CD4-positive, alpha-beta T cell (primary cell): ENCODE measurements at regions not wholly inside any gene's neighbourhood (a gene's known extent, or its start where the extent isn't known, plus 50 kb on each side); places are given as distances from the start of the nearest gene placed in this dataset.

Experiments
- ATAC-seq: fragments of 200-7000 bp; cut with Tn5 transposase; one replicate; pipeline ENCODE4 v1.10.0; 2022; ENCODE audit warnings: mild to moderate bottlenecking; ENCODE audit not compliant: poor library complexity
- CTCF ChIA-PET: fragments of 350-600 bp; sonication (Branson Sonifier 250); formaldehyde crosslinking; loops from one replicate; lab custom pipeline; 2021; ENCODE audit warnings: antibody characterized with exemption, inconsistent platforms; lab: Charles Lee
- POLR2A ChIA-PET: fragments of 350-600 bp; sonication (Branson Sonifier 250); formaldehyde crosslinking; loops from one replicate; lab custom pipeline; 2021; ENCODE audit warnings: antibody characterized with exemption, inconsistent platforms; lab: Charles Lee
- DNase-seq, 14 experiments: peaks; one replicate each; pipeline ENCODE4 v3.0.0-alpha.2; 2013 to 2020; ENCODE audit warnings: mixed read lengths in 2 of 14
- H3K27ac ChIP-seq, 2 donors: one replicate each; pipeline versions ENCODE4 v1.5.1 to v1.7.0; 2013; ENCODE audit warnings: low read length in 2 of 2, low read depth in 1 of 2, mild to moderate bottlenecking in 1 of 2
- H3K27me3 ChIP-seq, 2 experiments: 1 replicate in 1 of 2; 2 replicates in 1 of 2; pipeline versions ENCODE4 v1.6.1 to v1.7.0; 2013; ENCODE audit warnings: low read length in 2 of 2, control low read depth in 1 of 2, mild to moderate bottlenecking in 1 of 2, moderate library complexity in 1 of 2; ENCODE audit not compliant: insufficient read depth in 2 of 2, control insufficient read depth in 1 of 2
- H3K36me3 ChIP-seq: one replicate; pipeline ENCODE4 v1.6.1; 2013; ENCODE audit warnings: low read length, control low read depth; ENCODE audit not compliant: insufficient read depth
- H3K4me1 ChIP-seq: one replicate; pipeline ENCODE4 v1.6.1; 2013; ENCODE audit warnings: low read length, control low read depth; ENCODE audit not compliant: insufficient read depth
- H3K4me3 ChIP-seq: one replicate; pipeline ENCODE4 v1.5.1; 2013; ENCODE audit warnings: mild to moderate bottlenecking, low read length, moderate library complexity
- H3K9me3 ChIP-seq, 2 experiments: 1 replicate in 1 of 2; 2 replicates in 1 of 2; pipeline versions ENCODE4 v1.6.1 to v1.7.0; 2013; ENCODE audit warnings: low read length in 2 of 2, mild to moderate bottlenecking in 2 of 2, control low read depth in 1 of 2, moderate library complexity in 1 of 2; ENCODE audit not compliant: control insufficient read depth in 1 of 2, insufficient read depth in 1 of 2
- H3K27ac Mint-ChIP-seq: one replicate; pipeline ENCODE4 v1.8.0; 2020; ENCODE audit warnings: mixed read lengths
- H3K27me3 Mint-ChIP-seq: one replicate; pipeline ENCODE4 v1.8.0; 2021; ENCODE audit warnings: mixed read lengths
- H3K36me3 Mint-ChIP-seq: one replicate; pipeline ENCODE4 v1.8.0; 2021; ENCODE audit warnings: low read depth, mixed read lengths
- H3K4me1 Mint-ChIP-seq: one replicate; pipeline ENCODE4 v1.8.0; 2021; ENCODE audit warnings: low read depth, mixed read lengths
- H3K4me3 Mint-ChIP-seq: one replicate; pipeline ENCODE4 v1.8.0; 2020; ENCODE audit warnings: mild to moderate bottlenecking, mixed read lengths
- H3K9me3 Mint-ChIP-seq: one replicate; pipeline ENCODE4 v1.8.0; 2020; ENCODE audit warnings: mixed read lengths
- CTCF ChIP-seq: fragments of 200-600 bp; IDR thresholded peaks from one replicate; pipeline ENCODE4 v1.8.0; 2022; ENCODE audit warnings: antibody characterized with exemption, mild to moderate bottlenecking
- intact Hi-C, 2 experiments: fragments of 100-400 bp; cut with DNase I in 1 of 2; cut with micrococcal nuclease in 1 of 2; formaldehyde crosslinking; loops; one replicate each; pipeline versions ENCODE4 v1.15.1 to v1.9.0; 2023 to 2025; cut with DNase I, micrococcal nuclease

- Mint-ChIP-seq H3K9me3 (no peaks in the 10 kb centered on the region), H3K4me1 (no peaks in the 10 kb centered on the region), H3K4me3 (no peak overlapping the region), H3K27me3 (peaks cover 9% of the 10 kb centered on the region), H3K36me3 (no peaks in the 10 kb centered on the region), H3K27ac (no peak overlapping the region)
- Histone ChIP-seq H3K27me3 (no peaks in the 10 kb centered on the region), H3K36me3 (no peaks in the 10 kb centered on the region), H3K4me1 (no peaks in the 10 kb centered on the region), H3K4me3 (no peak overlapping the region), H3K27ac (no peak overlapping the region), H3K9me3 (peaks cover 0 to 23% of the 10 kb centered on the region in 2 experiments)
- no peak for ATAC-seq
- no peak for TF ChIP-seq CTCF
- intact Hi-C loops, result no loop called here
- CTCF ChIA-PET, result no interaction called here
- DNase-seq, result no peak
- POLR2A ChIA-PET, result no interaction called here
These were observed 368.6 kb upstream of the IRX4 start for GRCh38 chr5:2251298-2251697.

- Histone ChIP-seq H3K27ac (no peak overlapping the region), H3K36me3 (no peaks in the 10 kb centered on the region), H3K9me3 (peaks cover 0 to 19% of the 10 kb centered on the region in 2 experiments), H3K4me3 (no peak overlapping the region), H3K27me3 (no peaks in the 10 kb centered on the region), H3K4me1 (no peaks in the 10 kb centered on the region)
- intact Hi-C loops, result no loop called here
- no peak overlapping the region for H3K4me3 Mint-ChIP-seq
- no peaks in the 10 kb centered on the region for H3K9me3 Mint-ChIP-seq
- no peak for DNase-seq
- no peak for ATAC-seq
- no peaks in the 10 kb centered on the region for H3K36me3 Mint-ChIP-seq
- H3K27me3 Mint-ChIP-seq, result peaks cover 9% of the 10 kb centered on the region
- no peak overlapping the region for H3K27ac Mint-ChIP-seq
- no peak for TF ChIP-seq CTCF
- CTCF ChIA-PET, result no interaction called here
- POLR2A ChIA-PET, result no interaction called here
- no peaks in the 10 kb centered on the region for H3K4me1 Mint-ChIP-seq
These were observed 367.7 kb upstream of the IRX4 start for GRCh38 chr5:2250365-2250950.

- H3K4me1 Mint-ChIP-seq, result no peaks in the 10 kb centered on the region
- CTCF ChIA-PET, result no interaction called here
- Histone ChIP-seq H3K4me3 (no peak overlapping the region), H3K27me3 (no peaks in the 10 kb centered on the region), H3K36me3 (no peaks in the 10 kb centered on the region), H3K9me3 (peaks cover 0 to 15% of the 10 kb centered on the region in 2 experiments), H3K27ac (no peak overlapping the region), H3K4me1 (no peaks in the 10 kb centered on the region)
- no peak overlapping the region for H3K27ac Mint-ChIP-seq
- POLR2A ChIA-PET, result no interaction called here
- intact Hi-C loops, result no loop called here
- H3K4me3 Mint-ChIP-seq, result no peak overlapping the region
- TF ChIP-seq CTCF, result no peak
- peaks cover 9% of the 10 kb centered on the region for H3K27me3 Mint-ChIP-seq
- H3K9me3 Mint-ChIP-seq, result no peaks in the 10 kb centered on the region
- H3K36me3 Mint-ChIP-seq, result no peaks in the 10 kb centered on the region
- no peak for ATAC-seq
- no peak for DNase-seq
These were observed 366.7 kb upstream of the IRX4 start for GRCh38 chr5:2249442-2249841.
